OCI-LY3 (cell line): ENCODE measurements at regions not wholly inside any gene's neighbourhood (a gene's known extent, or its start where the extent isn't known, plus 50 kb on each side); places are given as distances from the start of the nearest gene placed in this dataset.

ENCODE experiments used
- H2AFZ ChIP-seq: fragments of 200-600, 300-600 bp; shearing (Covaris generic); 2 replicates; pipeline ENCODE4 v1.6.0; 2014; ENCODE audit warnings: antibody characterized with exemption, low read depth, low read length
- H3K27ac ChIP-seq: fragments of 200-600, 300-600 bp; sonication (generic); 2 replicates; pipeline ENCODE4 v1.5.1; 2014; ENCODE audit warnings: mild to moderate bottlenecking, low read length, moderate library complexity, mixed read lengths
- H3K27me3 ChIP-seq: fragments of 200-600, 300-600 bp; sonication (generic); 2 replicates; pipeline ENCODE4 v1.6.1; 2014; ENCODE audit warnings: low read depth, low read length, mixed read lengths
- H3K36me3 ChIP-seq: fragments of 200-600, 300-600 bp; sonication (generic); replicated peaks from 2 replicates; pipeline ENCODE3; 2014; ENCODE audit warnings: low read depth, low read length, mixed read lengths
- H3K4me1 ChIP-seq: fragments of 300-600, 200-600 bp; sonication (generic); 2 replicates; pipeline ENCODE4 v1.6.1; 2014; ENCODE audit warnings: low read length, mixed read lengths
- H3K4me2 ChIP-seq: fragments of 200-600, 300-600 bp; sonication (generic); 2 replicates; pipeline ENCODE4 v1.6.1; 2014; ENCODE audit warnings: low read length, mixed read lengths
- H3K4me3 ChIP-seq: fragments of 300-600, 200-600 bp; sonication (generic); 2 replicates; pipeline ENCODE4 v1.5.1; 2014; ENCODE audit warnings: antibody characterized with exemption, mild to moderate bottlenecking, low read length, moderate library complexity
- H3K79me2 ChIP-seq: fragments of 300-600, 200-600 bp; shearing (Covaris generic); 2 replicates; pipeline ENCODE4 v1.6.1; 2014; ENCODE audit warnings: mild to moderate bottlenecking, low read length, mixed read lengths
- H3K9ac ChIP-seq: fragments of 300-600, 200-600 bp; shearing (Covaris generic); 2 replicates; pipeline ENCODE4 v1.6.0; 2014; ENCODE audit warnings: mild to moderate bottlenecking, low read length, moderate library complexity
- H3K9me3 ChIP-seq: fragments of 200-600, 300-600 bp; shearing (Covaris generic); 2 replicates; pipeline ENCODE4 v1.6.1; 2014; ENCODE audit warnings: low read length, mixed read lengths; ENCODE audit not compliant: insufficient read depth
- H4K20me1 ChIP-seq: fragments of 200-600, 300-600 bp; sonication (generic); 2 replicates; pipeline ENCODE4 v1.6.1; 2016; ENCODE audit warnings: low read length, mixed read lengths; ENCODE audit not compliant: insufficient read depth
- CTCF ChIP-seq: fragments of 200-600, 300-600 bp; sonication (generic); IDR thresholded peaks from 2 replicates; pipeline ENCODE4 v1.5.1; 2014; ENCODE audit warnings: antibody characterized with exemption, low read length, low read depth
- EZH2phosphoT487 ChIP-seq: fragments of 200-600 bp; shearing (Covaris generic); IDR thresholded peaks from 2 replicates; pipeline ENCODE4 v1.6.1; 2018; ENCODE audit warnings: antibody characterized with exemption, mixed run types, low read depth

- Histone ChIP-seq H3K9ac (no peak overlapping the region), H3K4me3 (no peak overlapping the region), H2AFZ (no peak overlapping the region), H3K27ac (no peak overlapping the region), H3K9me3 (no peaks in the 10 kb centered on the region), H3K4me2 (no peak overlapping the region), H3K36me3 (no peaks in the 10 kb centered on the region), H3K27me3 (no peaks in the 10 kb centered on the region), H3K79me2 (no peaks in the 10 kb centered on the region), H3K4me1 (peaks cover 3% of the 10 kb centered on the region), H4K20me1 (no peaks in the 10 kb centered on the region)
- no peak for TF ChIP-seq CTCF
- TF ChIP-seq EZH2phosphoT487, result no peak
Measured at GRCh38 chr2:103294420-103294819, 532.6 kb downstream of the TMEM182 start.

DNA sequence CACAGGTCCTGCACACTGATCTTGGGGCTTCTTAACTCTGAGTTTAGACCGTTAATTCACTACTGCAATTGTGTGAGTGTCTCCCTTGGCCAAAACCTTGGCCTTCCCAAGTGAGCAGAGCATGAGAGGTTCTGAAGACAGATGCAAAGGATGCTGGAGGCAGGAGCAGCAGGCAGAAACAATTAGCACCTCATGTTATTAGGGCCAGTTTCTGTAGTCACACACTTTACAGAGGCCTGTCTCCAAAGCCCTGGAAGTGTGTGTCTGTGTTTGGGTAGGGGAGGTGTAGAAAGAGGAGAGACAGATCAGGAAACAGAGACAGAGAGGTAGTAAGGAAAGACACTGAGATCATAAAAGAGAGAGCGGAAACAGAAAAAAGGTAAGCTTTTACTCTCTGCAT lies 533.8 kb downstream of the TMEM182 start:
- Histone ChIP-seq H3K9me3 (no peaks in the 10 kb centered on the region), H3K4me3 (no peak overlapping the region), H4K20me1 (no peaks in the 10 kb centered on the region), H3K79me2 (no peaks in the 10 kb centered on the region), H3K4me2 (no peak overlapping the region), H3K27ac (no peak overlapping the region), H3K36me3 (no peaks in the 10 kb centered on the region), H2AFZ (no peak overlapping the region), H3K9ac (no peak overlapping the region), H3K27me3 (no peaks in the 10 kb centered on the region), H3K4me1 (peaks cover 8% of the 10 kb centered on the region)
- no peak for TF ChIP-seq EZH2phosphoT487
- TF ChIP-seq CTCF, result no peak

DNA sequence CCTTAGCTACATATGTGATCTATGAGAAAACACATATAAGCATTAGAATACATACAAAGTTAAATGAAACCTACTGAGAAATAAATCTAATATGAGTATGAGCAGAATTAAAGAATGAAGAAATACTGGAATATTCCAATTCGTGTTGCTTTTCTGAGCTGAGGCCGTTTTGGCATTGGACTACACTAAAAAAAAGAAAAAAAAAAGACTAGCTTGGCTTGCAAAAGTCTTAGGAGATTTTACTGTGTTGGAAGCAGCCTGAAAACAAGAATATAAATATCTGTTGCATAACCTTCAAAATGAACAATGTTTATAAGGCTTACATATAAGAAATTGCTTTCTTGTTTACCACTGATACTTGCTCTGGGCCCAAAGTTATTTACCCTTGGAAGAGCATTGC lies 562.8 kb downstream of the TMEM182 start:
- no peaks in the 10 kb centered on the region for H3K9me3 ChIP-seq
- H3K79me2 ChIP-seq, result no peaks in the 10 kb centered on the region
- no peak overlapping the region for H3K4me2 ChIP-seq
- H2AFZ ChIP-seq, result no peak overlapping the region
- TF ChIP-seq CTCF, result no peak
- TF ChIP-seq EZH2phosphoT487, result no peak
- no peak overlapping the region for H3K9ac ChIP-seq
- H3K27me3 ChIP-seq, result no peaks in the 10 kb centered on the region
- no peak overlapping the region for H3K4me3 ChIP-seq
- no peaks in the 10 kb centered on the region for H3K4me1 ChIP-seq
- H3K36me3 ChIP-seq, result no peaks in the 10 kb centered on the region
- H4K20me1 ChIP-seq, result no peaks in the 10 kb centered on the region
- H3K27ac ChIP-seq, result no peak overlapping the region

DNA sequence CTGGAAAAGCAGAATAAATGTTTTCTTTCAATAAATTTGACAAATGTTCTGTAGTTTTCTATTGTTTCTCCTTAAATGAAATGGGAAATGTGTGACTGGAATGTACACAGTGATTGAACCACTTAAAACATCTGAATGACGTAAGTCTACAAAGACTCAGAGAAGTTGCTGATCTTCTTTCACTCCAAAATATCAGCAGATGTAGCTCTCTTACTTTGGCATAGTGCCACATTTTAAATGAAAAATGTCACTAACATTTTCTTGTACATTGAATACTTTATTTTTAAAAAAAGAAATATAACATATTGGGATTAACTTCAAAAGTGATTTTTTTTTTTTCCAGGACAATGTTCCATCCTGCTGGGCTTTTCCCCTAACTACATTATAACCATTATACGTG lies 565.6 kb downstream of the TMEM182 start:
- no peak overlapping the region for H3K9ac ChIP-seq
- no peak overlapping the region for H2AFZ ChIP-seq
- H4K20me1 ChIP-seq, result no peaks in the 10 kb centered on the region
- no peaks in the 10 kb centered on the region for H3K79me2 ChIP-seq
- no peaks in the 10 kb centered on the region for H3K4me1 ChIP-seq
- no peak overlapping the region for H3K4me2 ChIP-seq
- H3K9me3 ChIP-seq, result no peaks in the 10 kb centered on the region
- H3K27me3 ChIP-seq, result no peaks in the 10 kb centered on the region
- no peak for TF ChIP-seq EZH2phosphoT487
- TF ChIP-seq CTCF, result no peak
- H3K36me3 ChIP-seq, result no peaks in the 10 kb centered on the region
- no peak overlapping the region for H3K27ac ChIP-seq
- no peak overlapping the region for H3K4me3 ChIP-seq
